HepG2 (cell line): ENCODE measurements at regions not wholly inside any gene's neighbourhood (a gene's known extent, or its start where the extent isn't known, plus 50 kb on each side); places are given as distances from the start of the nearest gene placed in this dataset.

Experiments used
- AGO2 ChIP-seq: fragments of 200-400 bp; formaldehyde crosslinking; optimal IDR thresholded peaks from 2 replicates; pipeline ENCODE3; 2017; ENCODE audit warnings: mild to moderate bottlenecking, low read depth, low read length, moderate library complexity
- ATF6 ChIP-seq: sonication (generic); formaldehyde crosslinking; conservative IDR thresholded peaks from 2 replicates; pipeline ENCODE4 v1.4.0; 2020; ENCODE audit warnings: missing genetic modification reagents
- BCLAF1 ChIP-seq: fragments of 450-650 bp; IDR thresholded peaks from 2 replicates; pipeline ENCODE4 v1.6.1; 2017; ENCODE audit warnings: mild to moderate bottlenecking
- CEBPB ChIP-seq: IDR thresholded peaks from 2 replicates; pipeline ENCODE4 v1.6.1; 2011; ENCODE audit warnings: low read depth, low read length, improper control_type of control experiment, borderline replicate concordance
- JUN ChIP-seq: sonication (generic); formaldehyde crosslinking; IDR thresholded peaks from 2 replicates; pipeline ENCODE4 v1.4.0; 2020; ENCODE audit warnings: mild to moderate bottlenecking, missing genetic modification reagents
- POLR2AphosphoS5 ChIP-seq: IDR thresholded peaks from 2 replicates; pipeline ENCODE4 v1.6.1; 2012; ENCODE audit warnings: low read depth, low read length
- SUZ12 ChIP-seq: fragments of 150-350 bp; IDR thresholded peaks from 2 replicates; pipeline ENCODE4 v1.6.1; 2014; ENCODE audit warnings: low read depth, low read length
- TCF7 ChIP-seq: sonication (generic); IDR thresholded peaks from 2 replicates; pipeline ENCODE4 v1.6.1; 2016; ENCODE audit warnings: antibody characterized with exemption, low read depth
- TFDP1 ChIP-seq: IDR thresholded peaks from 2 replicates; pipeline ENCODE4 v1.6.1; 2016; ENCODE audit warnings: missing compliant biosample characterization, missing genetic modification reagents, borderline replicate concordance
- ZNF276 ChIP-seq: sonication (generic); formaldehyde crosslinking; IDR thresholded peaks from 2 replicates; pipeline ENCODE4 v1.4.0; 2020; ENCODE audit warnings: mild to moderate bottlenecking, low read depth, missing genetic modification reagents
- ZNF883 ChIP-seq: sonication (generic); formaldehyde crosslinking; IDR thresholded peaks from 2 replicates; pipeline ENCODE4 v1.5.1; 2020; ENCODE audit warnings: mild to moderate bottlenecking, missing genetic modification reagents; ENCODE audit errors: not compliant biosample characterization

- TF ChIP-seq TCF7 (no peak), ZNF883 (CRISPR knock-in tag) (no peak), CEBPB (no peak), JUN (CRISPR knock-in tag) (no peak), POLR2AphosphoS5 (no peak), BCLAF1 (no peak), AGO2 (no peak), TFDP1 (CRISPR knock-in tag) (no peak), ATF6 (CRISPR knock-in tag) (no peak), SUZ12 (no peak), ZNF276 (CRISPR knock-in tag) (no peak)
These were observed 189.6 kb upstream of the NLRP1 start for GRCh38 chr17:5773816-5774360.
